Fibroblast of upper back skin (primary cell): ENCODE measurements at regions not wholly inside any gene's neighbourhood (a gene's known extent, or its start where the extent isn't known, plus 50 kb on each side); places are given as distances from the start of the nearest gene placed in this dataset.

ENCODE experiments used
- DNase-seq: peaks from one replicate; pipeline ENCODE4 v3.0.0-alpha.2; 2013

DNA sequence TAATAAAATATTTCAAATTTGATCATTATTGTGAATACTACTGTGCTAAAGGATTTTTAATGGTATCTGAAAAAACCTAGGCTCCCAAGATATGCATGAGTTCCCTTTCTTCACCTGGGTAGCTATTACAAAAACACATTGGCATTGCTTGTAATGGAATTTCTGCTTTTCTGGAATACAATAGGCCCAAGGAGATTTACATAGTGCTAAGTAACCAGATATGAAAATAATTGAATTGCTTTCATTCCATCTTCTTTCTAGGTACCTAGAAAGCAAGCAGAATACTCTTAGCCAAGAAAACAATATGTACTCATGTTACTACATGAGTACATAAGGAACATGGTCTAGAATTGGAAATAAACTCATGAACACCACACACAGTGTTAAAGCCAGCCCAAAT is 291.9 kb downstream of the KCNC2 start:
- no peak for DNase-seq

DNA sequence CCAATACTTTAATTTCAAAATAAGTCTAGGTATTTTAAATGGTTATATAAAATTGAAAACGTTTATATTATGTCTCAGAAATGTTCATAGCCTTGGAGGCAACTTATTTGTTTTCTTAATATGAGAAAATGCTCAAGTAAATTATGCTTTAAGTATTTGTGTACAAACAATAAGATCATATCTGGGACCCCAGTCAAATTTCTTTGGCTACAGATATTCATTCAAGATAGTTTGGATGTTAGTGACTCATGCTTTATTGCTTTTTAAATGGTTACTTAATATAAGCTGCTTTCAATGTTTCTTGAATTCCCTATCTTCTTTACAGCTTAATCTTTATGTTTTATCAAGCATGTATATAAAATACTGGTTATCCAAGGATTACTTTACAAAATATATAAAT is 291.3 kb downstream of the KCNC2 start:
- no peak for DNase-seq

DNA sequence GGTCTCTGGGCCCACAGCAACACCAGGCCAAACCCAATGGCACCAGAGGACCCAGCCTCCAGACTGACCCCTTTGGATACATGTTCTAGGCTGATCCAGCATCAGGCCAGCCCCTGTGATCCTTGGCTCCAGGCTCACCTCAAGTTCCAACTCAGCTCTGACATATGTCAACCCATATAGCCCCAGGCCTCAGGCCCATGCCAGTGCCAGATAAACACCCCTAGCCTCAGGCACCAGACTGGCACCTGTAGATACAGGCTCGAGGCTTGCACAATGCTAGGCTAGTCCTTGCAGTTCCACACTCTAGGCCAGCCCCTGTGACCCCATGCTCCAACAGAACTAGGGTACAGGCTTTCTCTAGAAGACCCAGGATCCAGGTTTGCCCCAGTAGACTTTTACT is 287.5 kb downstream of the KCNC2 start:
- no peak for DNase-seq

DNA sequence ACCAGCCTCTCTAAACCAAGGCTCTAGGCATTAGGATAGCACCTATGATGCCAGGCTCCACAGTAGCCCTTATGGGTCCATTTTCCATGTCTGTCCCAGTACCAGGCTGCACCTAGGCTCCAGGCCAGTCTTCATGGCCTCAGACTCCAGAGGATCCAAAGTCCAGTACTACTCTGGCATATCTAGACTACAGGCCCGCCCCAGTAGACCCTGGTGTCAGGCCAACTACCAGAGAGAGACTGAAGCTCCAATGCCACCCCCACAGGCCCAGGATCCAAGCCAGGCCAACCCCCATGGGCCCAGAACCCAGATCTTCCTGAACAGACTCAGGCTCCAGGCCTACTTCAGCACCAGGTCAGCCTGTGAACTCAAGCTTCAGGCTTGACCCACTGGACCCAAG is 287.0 kb downstream of the KCNC2 start:
- no peak for DNase-seq

DNA sequence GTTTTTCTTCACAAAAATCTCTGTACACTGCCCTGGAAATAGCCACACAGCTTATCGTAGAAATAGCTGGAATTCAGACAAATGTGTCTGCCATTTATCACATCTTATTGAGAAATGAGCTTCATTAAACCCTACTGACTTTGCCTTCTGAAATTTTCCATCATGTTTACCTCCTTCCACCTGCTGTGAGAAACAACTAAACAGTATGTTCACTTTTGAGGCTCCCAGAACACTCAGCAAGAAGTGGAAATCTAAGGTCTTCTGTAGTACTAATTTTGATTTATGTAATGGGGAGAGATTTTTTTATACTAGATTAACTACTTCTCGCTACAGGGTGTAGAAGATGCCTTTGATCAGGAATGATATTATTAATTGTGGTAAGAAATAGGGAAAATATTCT is 268.0 kb downstream of the KCNC2 start:
- DNase-seq = no peak

DNA sequence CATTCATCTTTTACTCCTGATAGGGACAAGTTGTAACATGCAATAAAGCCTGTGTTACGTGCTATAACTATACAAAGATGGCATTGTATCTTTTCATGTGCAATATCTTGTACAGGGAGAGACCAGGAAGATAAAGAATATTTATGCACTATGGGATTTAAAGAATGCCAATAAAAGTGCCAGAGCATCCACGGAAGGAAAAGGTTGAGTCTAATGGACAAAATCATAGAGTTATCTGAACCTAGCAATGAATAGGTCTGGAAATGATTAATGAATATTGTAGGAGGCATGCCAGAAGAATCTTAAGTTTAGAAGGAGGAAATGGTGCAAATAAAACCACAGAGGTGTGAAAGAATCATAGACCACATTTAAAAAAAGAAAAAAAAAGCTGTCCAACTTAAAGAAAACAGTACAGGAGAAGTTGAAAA is 263.9 kb downstream of the KCNC2 start:
- DNase-seq = no peak

DNA sequence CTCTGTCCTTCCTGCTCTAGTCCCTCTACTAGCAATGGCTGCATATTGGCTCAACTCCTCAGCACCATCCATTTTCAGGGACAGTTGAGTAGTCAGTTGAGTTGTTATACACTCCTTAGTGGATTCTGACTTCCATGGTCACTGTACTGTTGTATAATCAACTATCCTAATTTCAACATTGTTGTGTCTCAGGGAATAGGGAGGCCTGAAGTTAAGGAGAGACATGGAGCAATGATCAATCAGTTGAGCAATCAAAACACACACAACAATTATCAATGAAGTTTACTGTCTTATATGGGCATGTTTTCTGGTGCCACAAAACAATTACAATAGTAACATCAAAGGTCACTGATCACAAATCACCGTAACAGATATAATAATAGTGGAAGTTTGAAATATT is 255.9 kb downstream of the KCNC2 start:
- no peak for DNase-seq

DNA sequence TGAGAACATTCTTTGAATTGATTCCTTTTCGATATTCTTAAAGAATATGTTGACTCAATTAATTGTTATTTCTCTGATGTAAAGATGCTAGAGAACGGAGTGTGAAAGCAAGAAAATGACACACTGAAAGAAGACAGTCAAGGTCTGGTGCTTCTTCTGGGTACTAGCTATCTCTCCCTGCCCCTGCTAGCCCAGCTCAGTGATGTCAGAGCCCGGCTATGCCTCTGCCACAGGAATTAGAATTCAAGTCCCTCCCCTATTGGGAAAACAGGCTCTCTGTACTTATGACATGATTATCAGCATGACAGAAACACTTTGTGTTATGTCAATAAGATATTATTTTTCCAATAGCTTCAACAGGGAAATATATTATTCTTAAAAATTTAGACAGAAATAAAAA is 252.4 kb downstream of the KCNC2 start:
- no peak for DNase-seq

DNA sequence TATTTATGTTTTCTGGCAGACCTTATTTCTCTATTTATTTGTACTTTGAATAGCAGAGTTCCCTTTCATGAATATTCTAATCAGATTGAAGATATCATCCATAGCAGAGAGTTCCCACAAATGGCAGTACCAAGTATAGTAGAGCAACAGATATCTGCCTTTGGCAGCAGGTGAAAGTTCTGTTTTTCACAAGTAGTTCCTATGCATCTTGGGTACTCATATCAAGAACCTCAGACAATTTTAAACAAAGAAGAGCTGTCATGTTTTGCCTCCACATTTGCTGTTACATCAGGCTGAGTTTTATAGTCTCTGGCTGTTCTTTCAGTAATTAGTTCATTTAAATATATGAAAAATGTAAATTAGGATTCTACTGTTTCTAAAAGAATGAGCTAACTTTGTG is 252.0 kb downstream of the KCNC2 start:
- no peak for DNase-seq

DNA sequence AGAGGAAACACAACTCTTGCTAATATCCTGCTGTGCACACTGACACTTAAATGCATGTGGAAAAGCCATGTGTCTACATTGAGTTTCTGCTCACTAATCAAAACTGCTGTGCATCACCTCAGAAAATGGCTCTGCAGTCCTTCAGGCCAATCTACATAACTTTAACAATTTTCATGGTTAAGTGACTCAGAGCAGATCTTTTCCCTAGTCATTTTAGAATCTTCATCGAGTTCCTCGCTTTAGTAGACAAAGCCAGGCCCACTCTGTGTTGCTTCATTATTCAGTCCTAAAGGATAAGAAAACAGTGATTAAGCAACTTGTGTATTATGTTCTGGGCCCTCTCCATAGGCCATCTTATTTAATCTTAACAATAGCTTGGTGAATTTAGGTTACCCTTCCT is 250.0 kb downstream of the KCNC2 start:
- DNase-seq = no peak

DNA sequence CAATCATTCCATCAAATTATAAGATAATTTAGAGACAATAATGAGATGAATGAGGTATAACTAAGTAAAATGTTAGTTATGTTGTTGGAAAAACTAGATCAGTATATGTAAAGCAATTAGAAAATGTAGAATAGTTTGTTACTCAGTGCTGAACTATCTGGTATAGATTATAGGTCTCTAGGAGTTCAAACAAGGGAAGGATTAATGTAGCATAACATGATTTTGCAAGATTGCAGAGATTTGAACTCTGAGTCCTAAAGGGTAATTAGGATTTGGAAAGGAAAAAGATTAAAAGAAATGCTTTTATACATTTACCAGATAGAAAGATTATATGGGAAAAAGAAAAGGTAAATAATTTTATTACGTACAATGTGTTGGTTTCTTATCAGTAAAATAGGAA is 246.3 kb downstream of the KCNC2 start:
- DNase-seq = no peak

DNA sequence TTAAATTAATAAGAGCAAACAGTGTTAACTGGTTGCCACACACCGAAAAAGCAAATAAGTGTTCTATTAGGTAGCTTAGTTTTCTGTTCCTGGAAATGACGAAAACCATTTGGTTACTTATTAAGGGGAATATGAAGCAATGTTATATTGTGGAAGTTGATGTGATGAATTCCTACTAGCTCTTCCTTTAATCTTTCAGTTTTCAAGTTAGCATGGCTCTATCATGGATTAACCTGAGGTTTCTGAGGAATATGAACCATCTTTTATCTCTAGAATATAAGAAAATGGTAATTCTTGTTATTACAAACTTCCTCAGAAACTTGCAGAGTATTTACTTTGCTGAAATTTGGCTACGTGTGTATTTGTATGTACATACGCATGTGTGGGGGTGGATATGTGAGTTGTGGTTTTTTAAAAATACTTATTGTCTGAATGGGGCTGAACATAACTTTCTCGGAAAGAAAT is 245.7 kb downstream of the KCNC2 start:
- DNase-seq = no peak

DNA sequence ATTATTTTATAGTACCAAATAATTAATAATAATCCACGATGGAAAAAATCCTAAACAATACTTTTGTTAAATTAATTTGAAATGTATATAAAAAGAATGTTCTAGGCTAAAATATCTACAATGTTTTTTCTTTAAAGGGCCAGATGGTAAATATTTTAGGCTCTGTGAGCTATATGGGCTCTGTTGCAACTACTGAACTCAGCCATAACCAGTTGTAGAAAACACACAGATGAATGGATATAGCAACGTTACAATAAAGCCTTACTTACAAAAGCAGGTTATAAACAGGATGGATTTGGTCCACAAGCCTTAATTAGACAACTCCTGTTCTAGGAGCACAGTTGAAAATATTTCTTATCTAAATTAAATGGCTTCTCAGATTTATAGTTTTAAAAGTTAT is 245.2 kb downstream of the KCNC2 start:
- DNase-seq = no peak

DNA sequence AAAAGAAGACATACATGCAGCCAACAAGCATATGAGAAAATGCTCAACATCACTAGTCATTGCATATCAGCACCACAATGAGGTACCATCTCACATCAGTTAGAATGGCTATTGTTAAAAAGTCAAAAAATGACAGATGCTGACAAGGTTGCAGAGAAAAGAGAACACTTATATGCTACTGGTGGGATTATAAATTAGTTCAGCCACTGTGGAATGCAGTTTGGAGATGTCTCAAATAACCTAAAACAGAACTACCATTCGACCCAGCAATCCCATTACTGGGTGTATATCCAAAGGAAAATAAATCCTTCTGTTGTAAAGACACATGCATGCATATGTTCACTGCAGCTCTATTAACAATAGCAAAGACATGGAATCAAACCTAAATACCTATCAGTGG is 238.4 kb downstream of the KCNC2 start:
- DNase-seq = no peak

DNA sequence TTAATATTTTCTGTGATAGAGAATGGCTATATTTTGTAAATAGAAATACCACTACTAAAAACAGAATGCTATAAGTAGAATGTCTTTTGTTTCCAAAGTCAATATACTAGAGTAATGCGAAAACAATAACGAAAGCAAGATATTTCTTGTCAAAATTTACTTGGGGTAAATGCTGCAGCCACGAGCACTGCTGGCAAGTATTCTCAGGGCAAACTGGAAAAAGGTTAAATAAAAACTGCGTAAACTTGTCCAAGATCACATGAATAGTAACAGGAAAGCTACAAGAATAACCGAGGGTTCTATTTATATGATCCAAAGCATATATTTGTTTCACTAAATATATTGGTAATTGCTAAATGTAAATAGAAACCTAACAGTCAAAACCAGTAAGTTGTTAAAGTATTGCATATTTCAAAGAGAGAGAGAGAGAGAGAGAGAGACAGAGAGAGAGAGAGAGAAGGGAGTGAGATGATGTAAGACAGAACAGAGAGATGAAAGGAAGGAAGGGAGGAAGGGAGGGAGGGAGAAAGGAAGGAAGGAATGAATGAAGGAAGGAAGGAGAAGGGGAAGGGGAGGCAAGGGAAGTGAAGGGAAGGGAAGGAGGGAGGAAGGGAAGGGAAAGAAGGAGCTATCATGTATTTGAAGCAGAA is 231.7 kb downstream of the KCNC2 start:
- DNase-seq = no peak

DNA sequence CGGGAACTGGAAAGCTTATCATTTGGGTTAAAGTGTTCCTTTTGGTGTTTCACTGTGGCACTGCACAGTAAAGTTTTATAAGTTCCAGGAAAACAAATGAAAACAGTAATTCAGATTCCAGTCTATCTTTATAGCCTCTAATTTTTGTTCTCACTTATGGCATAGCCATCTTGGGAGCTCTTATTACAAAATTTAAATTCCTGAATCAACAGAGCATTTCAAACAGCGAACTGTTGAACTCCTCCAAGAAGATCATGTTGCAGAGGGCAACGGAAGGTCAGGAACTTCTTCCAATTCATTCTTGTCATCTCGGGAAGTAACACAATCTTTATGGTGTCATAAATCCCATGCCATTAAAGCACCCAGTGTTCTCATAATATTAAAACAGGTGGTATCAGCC is 229.1 kb downstream of the KCNC2 start:
- no peak for DNase-seq

DNA sequence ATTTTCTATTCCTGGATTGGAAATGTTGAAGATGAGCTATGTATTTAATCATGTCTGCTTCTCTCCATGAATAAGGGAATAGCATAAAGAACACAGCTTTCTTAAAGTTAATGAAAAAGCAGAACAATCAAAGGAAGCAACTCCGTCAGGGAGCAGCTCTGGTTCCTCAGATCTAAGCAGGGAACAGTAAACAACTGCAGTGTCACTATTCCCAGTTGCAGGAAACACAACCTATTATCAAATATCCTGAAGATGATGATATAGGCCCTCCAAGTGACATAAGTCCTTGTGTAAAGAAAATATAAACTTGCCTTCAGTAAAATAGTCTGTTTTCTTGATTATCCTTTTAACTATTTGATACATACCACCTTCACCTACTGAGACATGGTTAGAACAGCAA is 228.1 kb downstream of the KCNC2 start:
- no peak for DNase-seq

DNA sequence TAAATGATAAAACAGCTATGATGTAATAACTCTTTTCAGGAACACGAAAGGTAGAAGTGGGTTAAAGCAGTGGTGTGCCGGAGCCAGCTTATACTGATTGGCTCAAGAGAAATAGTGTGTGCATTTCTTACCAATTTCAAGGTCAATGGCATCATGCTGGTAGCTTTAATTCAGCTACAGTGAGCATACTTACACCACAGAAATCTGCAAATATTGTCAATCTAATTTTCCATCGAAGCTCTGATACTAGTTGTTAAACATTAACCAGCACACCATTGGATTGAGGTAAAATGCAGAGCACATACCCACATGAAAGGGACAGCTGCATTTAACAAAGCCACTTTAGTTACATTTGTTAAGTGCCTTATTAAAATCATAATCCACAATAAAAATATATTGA is 225.7 kb downstream of the KCNC2 start:
- DNase-seq = no peak

DNA sequence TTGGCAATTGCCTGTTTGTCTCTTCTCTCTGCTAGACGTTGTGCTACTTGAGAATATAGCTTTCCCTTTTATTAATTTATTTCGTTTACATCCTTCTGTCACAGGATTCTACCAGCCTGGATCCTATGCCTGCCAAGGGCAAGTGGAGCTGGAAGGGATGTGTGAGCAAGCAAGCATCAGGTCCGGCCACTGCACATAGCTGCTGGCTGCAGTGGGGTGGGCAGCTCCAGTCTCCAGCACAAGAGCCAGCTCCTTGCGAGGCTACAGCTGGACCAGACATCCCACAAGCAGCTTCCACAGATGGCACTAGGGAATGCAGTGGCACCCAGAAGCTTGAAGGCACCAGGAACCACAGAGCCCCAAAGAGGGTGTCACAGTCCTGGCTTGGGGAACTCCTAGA is 225.0 kb downstream of the KCNC2 start:
- no peak for DNase-seq

DNA sequence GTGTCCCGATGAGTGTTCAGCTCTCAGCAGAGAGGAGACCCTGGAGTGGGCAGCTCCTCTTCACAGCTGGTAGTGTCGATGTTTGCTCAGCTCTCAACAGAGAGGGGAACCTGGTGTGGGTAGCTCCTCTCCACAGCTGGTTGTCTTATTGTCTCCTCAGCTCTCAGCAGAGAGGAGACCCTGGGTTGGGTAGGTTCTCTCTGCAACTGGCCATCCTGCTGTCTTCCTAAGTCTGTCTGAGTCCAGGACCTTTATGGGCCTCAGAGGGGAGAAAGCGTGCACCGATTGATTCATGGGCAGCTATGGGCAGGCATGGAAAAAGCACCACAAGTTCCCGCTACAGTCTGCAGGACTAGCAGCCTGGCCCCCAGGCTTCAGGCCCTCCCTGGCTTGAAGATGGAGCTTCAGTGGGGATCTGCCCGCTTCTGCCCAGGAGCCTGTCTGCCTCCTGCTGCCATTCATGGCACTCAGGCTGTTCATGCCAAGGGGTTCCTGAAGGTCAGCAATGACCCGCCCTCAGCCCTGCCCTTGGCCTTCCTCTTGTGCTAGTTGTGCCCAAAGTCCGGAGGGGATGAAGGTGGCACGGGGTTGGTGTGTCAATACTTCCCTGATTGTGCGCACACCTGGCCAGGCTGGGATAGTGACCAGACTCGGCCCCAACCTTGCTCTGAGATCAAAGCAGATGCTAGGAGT is 224.2 kb downstream of the KCNC2 start:
- no peak for DNase-seq

DNA sequence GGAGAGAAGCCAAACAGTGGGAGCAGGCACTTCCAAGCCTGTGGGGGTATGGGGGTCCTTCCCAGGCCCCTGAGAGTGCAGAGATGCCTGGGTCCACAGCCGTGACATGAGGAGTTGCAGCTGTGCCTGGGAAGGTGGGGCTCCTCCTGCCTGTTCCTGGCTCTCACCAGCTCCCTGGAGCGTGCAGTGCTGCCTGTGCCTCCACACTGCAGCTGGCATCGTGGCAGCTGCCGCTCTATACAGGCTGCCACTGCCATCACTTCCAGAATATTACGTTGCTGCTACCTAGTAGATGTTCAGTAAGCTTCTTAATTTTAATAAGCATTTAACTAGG is 223.7 kb downstream of the KCNC2 start:
- DNase-seq = no peak

DNA sequence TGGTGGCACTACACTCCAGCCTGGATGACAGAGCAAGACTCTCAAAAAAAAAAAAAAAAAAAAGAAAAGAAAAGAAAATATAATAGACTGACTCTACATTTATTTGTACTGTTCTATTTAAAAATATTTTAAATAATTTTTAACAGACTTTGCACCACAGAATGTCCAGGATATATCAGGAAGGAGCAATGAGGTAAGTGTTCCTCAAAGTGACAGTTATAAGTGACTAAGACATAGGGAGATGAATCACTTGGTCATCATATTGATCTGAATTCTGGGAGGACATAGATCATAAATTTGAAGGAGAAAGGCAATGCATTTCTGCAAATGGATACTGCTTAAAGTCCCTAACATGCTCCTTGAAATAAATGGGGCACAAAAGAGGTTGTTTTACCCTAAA is 221.5 kb downstream of the KCNC2 start:
- no peak for DNase-seq
